ENCODE measurements at regions not wholly inside any gene's neighbourhood (a gene's known extent, or its start where the extent isn't known, plus 50 kb on each side); places are given as distances from the start of the nearest gene placed in this dataset.

DNA sequence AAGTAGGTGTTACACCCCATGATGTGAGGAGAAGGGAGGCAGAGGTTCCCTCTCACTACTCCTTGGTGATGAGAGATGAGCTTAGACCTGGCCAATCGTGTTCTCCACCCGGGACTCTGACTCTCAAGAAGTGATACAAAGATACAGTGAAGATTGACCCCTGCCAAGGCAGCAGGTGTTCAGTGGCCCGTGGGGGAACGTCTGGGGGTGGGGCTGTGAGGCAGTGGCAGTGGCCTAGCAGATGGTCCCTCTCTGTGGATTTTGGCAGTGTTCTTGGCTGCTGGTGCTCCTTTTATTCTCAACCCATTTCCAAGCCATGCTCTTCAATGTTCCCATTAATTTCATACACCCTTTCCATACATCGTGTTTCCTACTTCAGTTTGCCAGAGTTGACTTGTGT lies 120.4 kb upstream of the NEDD4L start (continued):
- TF ChIP-seq, protein P1, sequence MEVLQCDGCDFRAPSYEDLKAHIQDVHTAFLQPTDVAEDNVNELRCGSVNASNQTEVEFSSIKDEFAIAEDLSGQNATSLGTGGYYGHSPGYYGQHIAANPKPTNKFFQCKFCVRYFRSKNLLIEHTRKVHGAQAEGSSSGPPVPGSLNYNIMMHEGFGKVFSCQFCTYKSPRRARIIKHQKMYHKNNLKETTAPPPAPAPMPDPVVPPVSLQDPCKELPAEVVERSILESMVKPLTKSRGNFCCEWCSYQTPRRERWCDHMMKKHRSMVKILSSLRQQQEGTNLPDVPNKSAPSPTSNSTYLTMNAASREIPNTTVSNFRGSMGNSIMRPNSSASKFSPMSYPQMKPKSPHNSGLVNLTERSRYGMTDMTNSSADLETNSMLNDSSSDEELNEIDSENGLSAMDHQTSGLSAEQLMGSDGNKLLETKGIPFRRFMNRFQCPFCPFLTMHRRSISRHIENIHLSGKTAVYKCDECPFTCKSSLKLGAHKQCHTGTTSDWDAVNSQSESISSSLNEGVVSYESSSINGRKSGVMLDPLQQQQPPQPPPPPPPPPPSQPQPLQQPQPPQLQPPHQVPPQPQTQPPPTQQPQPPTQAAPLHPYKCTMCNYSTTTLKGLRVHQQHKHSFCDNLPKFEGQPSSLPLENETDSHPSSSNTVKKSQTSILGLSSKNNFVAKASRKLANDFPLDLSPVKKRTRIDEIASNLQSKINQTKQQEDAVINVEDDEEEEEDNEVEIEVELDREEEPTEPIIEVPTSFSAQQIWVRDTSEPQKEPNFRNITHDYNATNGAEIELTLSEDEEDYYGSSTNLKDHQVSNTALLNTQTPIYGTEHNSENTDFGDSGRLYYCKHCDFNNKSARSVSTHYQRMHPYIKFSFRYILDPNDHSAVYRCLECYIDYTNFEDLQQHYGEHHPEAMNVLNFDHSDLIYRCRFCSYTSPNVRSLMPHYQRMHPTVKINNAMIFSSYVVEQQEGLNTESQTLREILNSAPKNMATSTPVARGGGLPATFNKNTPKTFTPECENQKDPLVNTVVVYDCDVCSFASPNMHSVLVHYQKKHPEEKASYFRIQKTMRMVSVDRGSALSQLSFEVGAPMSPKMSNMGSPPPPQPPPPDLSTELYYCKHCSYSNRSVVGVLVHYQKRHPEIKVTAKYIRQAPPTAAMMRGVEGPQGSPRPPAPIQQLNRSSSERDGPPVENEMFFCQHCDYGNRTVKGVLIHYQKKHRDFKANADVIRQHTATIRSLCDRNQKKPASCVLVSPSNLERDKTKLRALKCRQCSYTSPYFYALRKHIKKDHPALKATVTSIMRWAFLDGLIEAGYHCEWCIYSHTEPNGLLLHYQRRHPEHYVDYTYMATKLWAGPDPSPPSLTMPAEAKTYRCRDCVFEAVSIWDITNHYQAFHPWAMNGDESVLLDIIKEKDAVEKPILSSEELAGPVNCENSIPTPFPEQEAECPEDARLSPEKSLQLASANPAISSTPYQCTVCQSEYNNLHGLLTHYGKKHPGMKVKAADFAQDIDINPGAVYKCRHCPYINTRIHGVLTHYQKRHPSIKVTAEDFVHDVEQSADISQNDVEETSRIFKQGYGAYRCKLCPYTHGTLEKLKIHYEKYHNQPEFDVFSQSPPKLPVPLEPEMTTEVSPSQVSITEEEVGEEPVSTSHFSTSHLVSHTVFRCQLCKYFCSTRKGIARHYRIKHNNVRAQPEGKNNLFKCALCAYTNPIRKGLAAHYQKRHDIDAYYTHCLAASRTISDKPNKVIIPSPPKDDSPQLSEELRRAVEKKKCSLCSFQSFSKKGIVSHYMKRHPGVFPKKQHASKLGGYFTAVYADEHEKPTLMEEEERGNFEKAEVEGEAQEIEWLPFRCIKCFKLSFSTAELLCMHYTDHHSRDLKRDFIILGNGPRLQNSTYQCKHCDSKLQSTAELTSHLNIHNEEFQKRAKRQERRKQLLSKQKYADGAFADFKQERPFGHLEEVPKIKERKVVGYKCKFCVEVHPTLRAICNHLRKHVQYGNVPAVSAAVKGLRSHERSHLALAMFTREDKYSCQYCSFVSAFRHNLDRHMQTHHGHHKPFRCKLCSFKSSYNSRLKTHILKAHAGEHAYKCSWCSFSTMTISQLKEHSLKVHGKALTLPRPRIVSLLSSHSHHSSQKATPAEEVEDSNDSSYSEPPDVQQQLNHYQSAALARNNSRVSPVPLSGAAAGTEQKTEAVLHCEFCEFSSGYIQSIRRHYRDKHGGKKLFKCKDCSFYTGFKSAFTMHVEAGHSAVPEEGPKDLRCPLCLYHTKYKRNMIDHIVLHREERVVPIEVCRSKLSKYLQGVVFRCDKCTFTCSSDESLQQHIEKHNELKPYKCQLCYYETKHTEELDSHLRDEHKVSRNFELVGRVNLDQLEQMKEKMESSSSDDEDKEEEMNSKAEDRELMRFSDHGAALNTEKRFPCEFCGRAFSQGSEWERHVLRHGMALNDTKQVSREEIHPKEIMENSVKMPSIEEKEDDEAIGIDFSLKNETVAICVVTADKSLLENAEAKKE (CRISPR knock-in tag; IDR thresholded peaks at IDR 0.05): no peak

DNA sequence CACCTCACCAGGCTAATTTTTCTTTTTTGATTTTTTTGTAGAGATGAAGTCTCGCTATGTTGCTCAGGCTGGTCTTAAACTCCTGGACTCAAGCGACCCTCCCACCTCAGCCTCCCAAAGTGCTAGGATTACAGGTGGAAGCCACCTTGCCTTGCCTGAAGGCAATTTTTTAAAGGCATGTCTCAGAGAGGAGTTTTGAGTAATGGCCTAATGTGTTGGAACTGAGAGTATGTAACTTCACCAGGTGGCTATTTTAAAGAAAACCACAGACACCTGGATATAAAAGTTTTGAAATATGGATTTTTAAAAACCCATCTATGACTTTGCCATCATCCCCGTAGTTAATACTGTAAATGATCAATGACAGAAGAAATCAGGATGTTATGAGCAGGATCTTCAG lies 119.8 kb upstream of the ATP8B1 start:
- Histone ChIP-seq H3K36me3 (ENCODE audit: insufficient read depth) (no peaks in the 10 kb centered on the region), H3K4me2 (no peak overlapping the region), H3F3A (replicated peaks; ENCODE audit: low read depth) (no peaks in the 10 kb centered on the region), H3K27ac (ENCODE audit: low read depth) (no peak overlapping the region), H3K27me3 (ENCODE audit: insufficient read depth) (no peaks in the 10 kb centered on the region), H3K4me3 (no peak overlapping the region), H3K79me2 (replicated peaks; ENCODE audit: insufficient read depth) (no peaks in the 10 kb centered on the region), H3K4me1 (ENCODE audit: insufficient read depth) (no peaks in the 10 kb centered on the region), H2AFZ (no peak overlapping the region), H4K20me1 (replicated peaks; ENCODE audit: insufficient read depth) (no peaks in the 10 kb centered on the region), H3K9me2 (ENCODE audit: insufficient read depth) (peaks cover 5% of the 10 kb centered on the region; the same call in 1 of the 2 replicates)
- no peak for DNase-seq (ENCODE audit: low spot score)
- no peak for ATAC-seq
- H3K27ac Mint-ChIP-seq: no peak overlapping the region
- H3K27me3 Mint-ChIP-seq (ENCODE audit: insufficient read depth, low read depth, poor library complexity): peaks cover 8% of the 10 kb centered on the region
- H3K9me3 Mint-ChIP-seq: no peaks in the 10 kb centered on the region
- H3K4me1 Mint-ChIP-seq: no peaks in the 10 kb centered on the region
- no peak overlapping the region for H3K4me3 Mint-ChIP-seq
- H3K36me3 Mint-ChIP-seq (ENCODE audit: low read depth): no peaks in the 10 kb centered on the region
- TF ChIP-seq NANOG (IDR thresholded peaks at IDR 0.05; ENCODE audit: borderline replicate concordance) (no peak), EZH2phosphoT487 (IDR thresholded peaks at IDR 0.05; ENCODE audit: unreplicated experiment) (no peak), EZH2 (IDR thresholded peaks at IDR 0.05; ENCODE audit: low read depth, unreplicated experiment) (no peak)
- TF ChIP-seq, protein P1 (CRISPR knock-in tag; IDR thresholded peaks at IDR 0.05): no peak
- TF ChIP-seq, protein P2, sequence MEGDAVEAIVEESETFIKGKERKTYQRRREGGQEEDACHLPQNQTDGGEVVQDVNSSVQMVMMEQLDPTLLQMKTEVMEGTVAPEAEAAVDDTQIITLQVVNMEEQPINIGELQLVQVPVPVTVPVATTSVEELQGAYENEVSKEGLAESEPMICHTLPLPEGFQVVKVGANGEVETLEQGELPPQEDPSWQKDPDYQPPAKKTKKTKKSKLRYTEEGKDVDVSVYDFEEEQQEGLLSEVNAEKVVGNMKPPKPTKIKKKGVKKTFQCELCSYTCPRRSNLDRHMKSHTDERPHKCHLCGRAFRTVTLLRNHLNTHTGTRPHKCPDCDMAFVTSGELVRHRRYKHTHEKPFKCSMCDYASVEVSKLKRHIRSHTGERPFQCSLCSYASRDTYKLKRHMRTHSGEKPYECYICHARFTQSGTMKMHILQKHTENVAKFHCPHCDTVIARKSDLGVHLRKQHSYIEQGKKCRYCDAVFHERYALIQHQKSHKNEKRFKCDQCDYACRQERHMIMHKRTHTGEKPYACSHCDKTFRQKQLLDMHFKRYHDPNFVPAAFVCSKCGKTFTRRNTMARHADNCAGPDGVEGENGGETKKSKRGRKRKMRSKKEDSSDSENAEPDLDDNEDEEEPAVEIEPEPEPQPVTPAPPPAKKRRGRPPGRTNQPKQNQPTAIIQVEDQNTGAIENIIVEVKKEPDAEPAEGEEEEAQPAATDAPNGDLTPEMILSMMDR (conservative IDR thresholded peaks at IDR 0.05; ENCODE audit: low read depth in 2 of 2): no peak
